GM10266 (cell line): ENCODE measurements at regions not wholly inside any gene's neighbourhood (a gene's known extent, or its start where the extent isn't known, plus 50 kb on each side); places are given as distances from the start of the nearest gene placed in this dataset.

Experiments used
- DNase-seq: peaks from one replicate; pipeline ENCODE4 v3.0.0; 2012; ENCODE audit errors: extremely low spot score
- CTCF ChIP-seq: IDR thresholded peaks from 2 replicates; pipeline ENCODE4 v1.5.1; 2012; ENCODE audit warnings: mild to moderate bottlenecking, low read depth; ENCODE audit not compliant: control insufficient read depth, insufficient read depth; ENCODE audit errors: missing control alignments

- TF ChIP-seq CTCF: no peak
- DNase-seq: no peak
Observed at GRCh38 chrX:39931529-39932282, 166.1 kb downstream of the BCOR start.

GRCh38 chrX:39935411-39936064 lies 162.2 kb downstream of the BCOR start:
- DNase-seq: no peak

GRCh38 chrX:39936886-39937770 lies 160.6 kb downstream of the BCOR start:
- TF ChIP-seq CTCF: no peak
- DNase-seq: peak; percentile 14

More at GRCh38 chrX:39935411-39936064, 162.2 kb downstream of the BCOR start:
- TF ChIP-seq CTCF: no peak

- TF ChIP-seq CTCF: no peak
- DNase-seq: no peak
Observed at GRCh38 chrX:39938466-39938865, 159.3 kb downstream of the BCOR start.

- TF ChIP-seq CTCF: no peak
- no peak for DNase-seq
Observed at GRCh38 chrX:39939678-39940077, 158.1 kb downstream of the BCOR start.

GRCh38 chrX:39941332-39941920 lies 156.3 kb downstream of the BCOR start:
- no peak for TF ChIP-seq CTCF
- no peak for DNase-seq
